Testis (tissue), 2 donors: ENCODE measurements at regions not wholly inside any gene's neighbourhood (a gene's known extent, or its start where the extent isn't known, plus 50 kb on each side); places are given as distances from the start of the nearest gene placed in this dataset.

ENCODE experiments used
- POLR2A ChIP-seq: fragments of 450-650 bp; IDR thresholded peaks from one replicate; pipeline ENCODE4 v1.6.1; 2017; ENCODE audit warnings: antibody characterized with exemption, mild to moderate bottlenecking, moderate library complexity
- TF ChIP-seq, protein P1 (sequence below), 3 experiments: fragments of 450-650 bp in 2 of 3; fragments of 200-600 bp in 1 of 3; sonication (generic) in 1 of 3; IDR thresholded peaks; one replicate each; pipeline ENCODE4 v1.5.1; 2016 to 2019; ENCODE audit warnings: antibody characterized with exemption in 3 of 3, mild to moderate bottlenecking in 2 of 3, moderate library complexity in 1 of 3

DNA sequence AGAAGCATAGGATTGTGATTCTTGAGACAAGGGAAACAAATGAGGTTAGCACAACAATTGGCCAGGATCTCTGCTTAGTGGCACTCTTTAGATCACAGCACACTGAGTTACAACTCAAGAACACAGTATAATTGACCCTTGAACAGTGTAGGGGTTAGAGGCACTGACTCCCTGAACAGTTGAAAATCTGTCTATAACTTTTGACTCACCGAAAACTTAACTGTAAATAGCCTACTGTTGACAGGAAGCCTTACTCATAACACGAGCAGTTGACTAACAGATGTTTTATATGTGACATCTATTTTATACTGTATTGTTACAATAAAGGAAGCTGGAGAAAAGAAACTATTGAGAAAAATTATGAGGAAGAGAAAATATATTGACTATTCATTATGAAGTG lies 296.1 kb downstream of the RERGL start:
- TF ChIP-seq POLR2A: no peak
- TF ChIP-seq, protein P1, sequence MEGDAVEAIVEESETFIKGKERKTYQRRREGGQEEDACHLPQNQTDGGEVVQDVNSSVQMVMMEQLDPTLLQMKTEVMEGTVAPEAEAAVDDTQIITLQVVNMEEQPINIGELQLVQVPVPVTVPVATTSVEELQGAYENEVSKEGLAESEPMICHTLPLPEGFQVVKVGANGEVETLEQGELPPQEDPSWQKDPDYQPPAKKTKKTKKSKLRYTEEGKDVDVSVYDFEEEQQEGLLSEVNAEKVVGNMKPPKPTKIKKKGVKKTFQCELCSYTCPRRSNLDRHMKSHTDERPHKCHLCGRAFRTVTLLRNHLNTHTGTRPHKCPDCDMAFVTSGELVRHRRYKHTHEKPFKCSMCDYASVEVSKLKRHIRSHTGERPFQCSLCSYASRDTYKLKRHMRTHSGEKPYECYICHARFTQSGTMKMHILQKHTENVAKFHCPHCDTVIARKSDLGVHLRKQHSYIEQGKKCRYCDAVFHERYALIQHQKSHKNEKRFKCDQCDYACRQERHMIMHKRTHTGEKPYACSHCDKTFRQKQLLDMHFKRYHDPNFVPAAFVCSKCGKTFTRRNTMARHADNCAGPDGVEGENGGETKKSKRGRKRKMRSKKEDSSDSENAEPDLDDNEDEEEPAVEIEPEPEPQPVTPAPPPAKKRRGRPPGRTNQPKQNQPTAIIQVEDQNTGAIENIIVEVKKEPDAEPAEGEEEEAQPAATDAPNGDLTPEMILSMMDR (IDR thresholded peaks at IDR 0.05): no peak
